ENCODE measurements at regions not wholly inside any gene's neighbourhood (a gene's known extent, or its start where the extent isn't known, plus 50 kb on each side); places are given as distances from the start of the nearest gene placed in this dataset.
"Not testable (repeated sequence)": the region's sequence is repeated elsewhere in the genome, so short reads cannot be mapped to it uniquely, and the experiment has no call there.

GRCh38 chr18:76613053-76613754 is 118.2 kb upstream of the ZNF516 start:
- BruUV-seq (replicated peaks) = no TSS peak
- H3K4me3 ChIP-seq (replicated peaks in 1 of 2; ENCODE audit: low read depth in 1 of 2, low read length in 2 of 2) = no peak overlapping the region
- no peak for ATAC-seq
- no peaks in the 10 kb centered on the region for H3K79me2 ChIP-seq (ENCODE audit: insufficient read depth, low read length)
- RAD21 ChIA-PET (ENCODE audit: low non-redundant PET in 1 of 2, low total read pairs in 2 of 2, uncharacterized antibody in 2 of 2, unreplicated experiment in 2 of 2) = no interaction called here
- H4K20me1 ChIP-seq (ENCODE audit: insufficient read depth) = no peaks in the 10 kb centered on the region
- no peaks in the 10 kb centered on the region for H3K36me3 ChIP-seq (ENCODE audit: control insufficient read depth in 1 of 2, insufficient read depth in 2 of 2, low read length in 2 of 2)
- intact Hi-C loops (cut with micrococcal nuclease) = no loop called here
- no peak overlapping the region for H3K9ac ChIP-seq (ENCODE audit: low read length)
- DNase-seq (ENCODE audit: low read depth, low spot score) = no peak
- no peak overlapping the region for H3K27ac ChIP-seq (ENCODE audit: low read depth, low read length)
- CTCF ChIA-PET = no interaction called here
- no peak overlapping the region for H2AFZ ChIP-seq (ENCODE audit: low read depth, low read length, poor library complexity, severe bottlenecking)
- no peak overlapping the region for H3K4me2 ChIP-seq (ENCODE audit: low read length)
- no peaks in the 10 kb centered on the region for H3K4me1 ChIP-seq (ENCODE audit: control insufficient read depth in 1 of 2, insufficient read depth in 2 of 2, low read length in 2 of 2)
- H3K27me3 ChIP-seq (ENCODE audit: insufficient read depth, low read length) = 0 out of 2 replicates have a peak, but pooled peaks cover 5% of the 10 kb centered on the region
- TF ChIP-seq EGR1 (IDR thresholded peaks at IDR 0.05; ENCODE audit: low read depth) (no peak), REST (IDR thresholded peaks at IDR 0.05; ENCODE audit: low read depth) (no peak), JUND (IDR thresholded peaks at IDR 0.05) (no peak), RAD21 (IDR thresholded peaks at IDR 0.05; ENCODE audit: low read depth) (no peak), CBX3 (IDR thresholded peaks at IDR 0.05; ENCODE audit: low read depth) (no peak), POLR2A (IDR thresholded peaks at IDR 0.05; ENCODE audit: borderline replicate concordance, extremely low read depth, insufficient read depth, insufficient read length) (no peak), EZH2phosphoT487 (IDR thresholded peaks at IDR 0.05; ENCODE audit: borderline replicate concordance) (no peak), SP1 (IDR thresholded peaks at IDR 0.05; ENCODE audit: low read depth) (no peak)
- POLR2A ChIA-PET = no interaction called here
- H3K9me2 ChIP-seq (ENCODE audit: insufficient read depth) = no peaks in the 10 kb centered on the region
- H3K9me3 ChIP-seq (ENCODE audit: control insufficient read depth in 1 of 2, insufficient read depth in 1 of 2, low read depth in 1 of 2, low read length in 2 of 2) = no peaks in the 10 kb centered on the region

DNA sequence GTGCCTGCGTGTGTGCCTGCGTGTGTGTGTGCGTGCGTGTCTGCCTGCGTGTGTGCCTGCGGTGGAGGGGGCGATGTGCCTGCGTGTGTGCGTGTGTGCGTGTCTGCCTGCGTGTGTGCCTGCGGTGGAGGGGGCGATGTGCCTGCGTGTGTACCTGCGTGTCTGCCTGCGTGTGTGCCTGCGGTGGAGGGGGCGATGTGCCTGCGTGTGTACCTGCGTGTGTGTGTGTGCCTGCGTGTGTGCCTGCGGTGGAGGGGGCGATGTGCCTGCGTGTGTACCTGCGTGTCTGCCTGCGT is 116.7 kb upstream of the ZNF516 start:
- CTCF ChIA-PET; H3K79me2 ChIP-seq (ENCODE audit: insufficient read depth, low read length): not testable (repeated sequence)

More for the DNA sequence above, 116.7 kb upstream of the ZNF516 start:
- H3K9me3 ChIP-seq (ENCODE audit: control insufficient read depth in 1 of 2, insufficient read depth in 1 of 2, low read depth in 1 of 2, low read length in 2 of 2); ATAC-seq; POLR2A ChIA-PET; RAD21 ChIA-PET (ENCODE audit: low non-redundant PET in 1 of 2, low total read pairs in 2 of 2, uncharacterized antibody in 2 of 2, unreplicated experiment in 2 of 2); H3K9ac ChIP-seq (ENCODE audit: low read length); H3K4me2 ChIP-seq (ENCODE audit: low read length); intact Hi-C loops (cut with micrococcal nuclease); H2AFZ ChIP-seq (ENCODE audit: low read depth, low read length, poor library complexity, severe bottlenecking); H4K20me1 ChIP-seq (ENCODE audit: insufficient read depth); H3K36me3 ChIP-seq (ENCODE audit: control insufficient read depth in 1 of 2, insufficient read depth in 2 of 2, low read length in 2 of 2); H3K4me1 ChIP-seq (ENCODE audit: control insufficient read depth in 1 of 2, insufficient read depth in 2 of 2, low read length in 2 of 2); H3K9me2 ChIP-seq (ENCODE audit: insufficient read depth); H3K4me3 ChIP-seq (replicated peaks in 1 of 2; ENCODE audit: low read depth in 1 of 2, low read length in 2 of 2); DNase-seq (ENCODE audit: low read depth, low spot score); BruUV-seq (replicated peaks); H3K27me3 ChIP-seq (ENCODE audit: insufficient read depth, low read length); H3K27ac ChIP-seq (ENCODE audit: low read depth, low read length): not testable (repeated sequence)

Data from HCT116 (cell line).